ENCODE measurements at regions not wholly inside any gene's neighbourhood (a gene's known extent, or its start where the extent isn't known, plus 50 kb on each side); places are given as distances from the start of the nearest gene placed in this dataset.

DNA sequence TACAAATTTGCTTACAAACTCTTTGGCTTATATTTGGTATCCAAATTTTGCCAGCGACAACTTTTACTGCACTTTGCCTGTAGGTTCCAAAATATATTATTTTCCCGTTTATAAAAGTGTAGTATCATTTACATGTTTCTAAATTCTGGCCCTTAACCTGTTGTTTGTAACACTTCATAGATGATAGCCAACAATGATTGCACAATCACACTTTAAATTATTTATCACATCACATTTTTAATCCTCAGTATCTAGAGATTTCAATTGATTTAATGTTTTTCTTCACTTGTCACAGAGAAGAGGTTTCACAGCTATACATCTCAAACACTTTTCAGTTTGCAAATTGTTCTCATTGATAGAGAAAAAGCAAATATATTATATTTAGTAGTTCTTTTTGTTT lies 1151.2 kb upstream of the EYS start:
- H3K9me3 ChIP-seq: no peaks in the 10 kb centered on the region
- H3K4me1 ChIP-seq: no peaks in the 10 kb centered on the region
- TF ChIP-seq EP300 (IDR thresholded peaks at IDR 0.05; ENCODE audit: low read depth): no peak
- TF ChIP-seq, protein P1, sequence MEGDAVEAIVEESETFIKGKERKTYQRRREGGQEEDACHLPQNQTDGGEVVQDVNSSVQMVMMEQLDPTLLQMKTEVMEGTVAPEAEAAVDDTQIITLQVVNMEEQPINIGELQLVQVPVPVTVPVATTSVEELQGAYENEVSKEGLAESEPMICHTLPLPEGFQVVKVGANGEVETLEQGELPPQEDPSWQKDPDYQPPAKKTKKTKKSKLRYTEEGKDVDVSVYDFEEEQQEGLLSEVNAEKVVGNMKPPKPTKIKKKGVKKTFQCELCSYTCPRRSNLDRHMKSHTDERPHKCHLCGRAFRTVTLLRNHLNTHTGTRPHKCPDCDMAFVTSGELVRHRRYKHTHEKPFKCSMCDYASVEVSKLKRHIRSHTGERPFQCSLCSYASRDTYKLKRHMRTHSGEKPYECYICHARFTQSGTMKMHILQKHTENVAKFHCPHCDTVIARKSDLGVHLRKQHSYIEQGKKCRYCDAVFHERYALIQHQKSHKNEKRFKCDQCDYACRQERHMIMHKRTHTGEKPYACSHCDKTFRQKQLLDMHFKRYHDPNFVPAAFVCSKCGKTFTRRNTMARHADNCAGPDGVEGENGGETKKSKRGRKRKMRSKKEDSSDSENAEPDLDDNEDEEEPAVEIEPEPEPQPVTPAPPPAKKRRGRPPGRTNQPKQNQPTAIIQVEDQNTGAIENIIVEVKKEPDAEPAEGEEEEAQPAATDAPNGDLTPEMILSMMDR (IDR thresholded peaks at IDR 0.05): no peak
- no peak for TF ChIP-seq POLR2AphosphoS5 (IDR thresholded peaks at IDR 0.05)
- no peak for TF ChIP-seq POLR2A (IDR thresholded peaks at IDR 0.05)
- no peaks in the 10 kb centered on the region for H3K27me3 ChIP-seq
- no peak overlapping the region for H3K4me3 ChIP-seq
- no peak for DNase-seq
- WGBS, 2 donors (ENCODE audit: low coverage in 1 of 2): 67 to 75% methylated on average over 2 of the region's 2 CpGs
- in situ Hi-C loops (cut with MboI; ENCODE audit: low pct_ligation_motif_present in 1 of 4, low pct_unique_long_range_greater_than_20kb in 1 of 4, low sequenced_read_pairs in 3 of 4) (no loop called here), intact Hi-C loops (cut with DNase I; ENCODE audit: low total_unique reads) (no loop called here)
- no peaks in the 10 kb centered on the region for H3K36me3 ChIP-seq
- no peak overlapping the region for H3K27ac ChIP-seq

DNA sequence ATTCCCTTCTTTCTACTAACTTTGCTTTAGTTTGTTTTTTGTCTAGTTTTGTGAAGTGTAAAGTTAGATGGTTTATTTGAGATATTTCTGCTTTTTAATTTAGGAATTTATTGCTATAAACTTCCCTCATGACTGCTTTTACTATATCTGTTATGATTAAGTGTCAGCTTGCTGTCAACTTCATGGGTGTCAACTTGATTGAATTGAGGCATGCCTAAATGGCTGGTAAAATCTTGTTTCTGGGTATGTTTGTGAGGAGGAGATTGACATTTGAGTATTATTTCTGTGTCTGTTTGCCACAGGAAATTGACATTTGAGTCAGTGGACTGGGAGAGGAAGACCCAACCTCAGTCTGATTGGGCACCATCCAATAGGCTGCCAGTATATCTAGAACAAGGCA lies 1147.0 kb upstream of the EYS start:
- intact Hi-C loops (cut with DNase I; ENCODE audit: low total_unique reads): no loop called here
- H3K36me3 ChIP-seq: no peaks in the 10 kb centered on the region

GRCh38 chr6:66851930-66852329 lies 1144.9 kb upstream of the EYS start:
- Histone ChIP-seq H3K36me3 (no peaks in the 10 kb centered on the region), H3K9me3 (no peaks in the 10 kb centered on the region), H3K27me3 (no peaks in the 10 kb centered on the region), H3K27ac (no peak overlapping the region), H3K4me1 (no peaks in the 10 kb centered on the region), H3K4me3 (no peak overlapping the region)
- intact Hi-C loops (cut with DNase I; ENCODE audit: low total_unique reads): no loop called here
- WGBS, 2 donors (ENCODE audit: low coverage in 1 of 2): 61 to 64% methylated on average over 3 of the region's 3 CpGs
- TF ChIP-seq EP300 (IDR thresholded peaks at IDR 0.05; ENCODE audit: low read depth) (no peak), POLR2AphosphoS5 (IDR thresholded peaks at IDR 0.05) (no peak), POLR2A (IDR thresholded peaks at IDR 0.05) (no peak)
- TF ChIP-seq, protein P1 (IDR thresholded peaks at IDR 0.05): no peak
- in situ Hi-C loops (cut with MboI; ENCODE audit: low pct_ligation_motif_present in 1 of 4, low pct_unique_long_range_greater_than_20kb in 1 of 4, low sequenced_read_pairs in 3 of 4): no loop called here
- no peak for DNase-seq

More for the DNA sequence above, 1147.0 kb upstream of the EYS start:
- TF ChIP-seq POLR2A (IDR thresholded peaks at IDR 0.05) (no peak), EP300 (IDR thresholded peaks at IDR 0.05; ENCODE audit: low read depth) (no peak), POLR2AphosphoS5 (IDR thresholded peaks at IDR 0.05) (no peak)
- no peak for DNase-seq
- Histone ChIP-seq H3K9me3 (no peaks in the 10 kb centered on the region), H3K4me3 (no peak overlapping the region), H3K27ac (no peak overlapping the region), H3K27me3 (no peaks in the 10 kb centered on the region), H3K4me1 (no peaks in the 10 kb centered on the region)
- in situ Hi-C loops (cut with MboI; ENCODE audit: low pct_ligation_motif_present in 1 of 4, low pct_unique_long_range_greater_than_20kb in 1 of 4, low sequenced_read_pairs in 3 of 4): no loop called here

GRCh38 chr6:66849843-66850242 lies 1142.8 kb upstream of the EYS start:
- TF ChIP-seq, protein P1 (IDR thresholded peaks at IDR 0.05): no peak
- TF ChIP-seq EP300 (IDR thresholded peaks at IDR 0.05; ENCODE audit: low read depth) (no peak), POLR2A (IDR thresholded peaks at IDR 0.05) (no peak), POLR2AphosphoS5 (IDR thresholded peaks at IDR 0.05) (no peak)
- no peaks in the 10 kb centered on the region for H3K36me3 ChIP-seq
- no peaks in the 10 kb centered on the region for H3K9me3 ChIP-seq
- H3K4me3 ChIP-seq: no peak overlapping the region
- intact Hi-C loops (cut with DNase I; ENCODE audit: low total_unique reads) (no loop called here), in situ Hi-C loops (cut with MboI; ENCODE audit: low pct_ligation_motif_present in 1 of 4, low pct_unique_long_range_greater_than_20kb in 1 of 4, low sequenced_read_pairs in 3 of 4) (no loop called here)
- H3K4me1 ChIP-seq: no peaks in the 10 kb centered on the region
- H3K27ac ChIP-seq: no peak overlapping the region
- DNase-seq: no peak
- H3K27me3 ChIP-seq: no peaks in the 10 kb centered on the region

GRCh38 chr6:66848244-66848953 lies 1141.4 kb upstream of the EYS start:
- DNase-seq: no peak
- Histone ChIP-seq H3K4me3 (no peak overlapping the region), H3K36me3 (no peaks in the 10 kb centered on the region), H3K9me3 (no peaks in the 10 kb centered on the region), H3K27me3 (no peaks in the 10 kb centered on the region), H3K4me1 (no peaks in the 10 kb centered on the region), H3K27ac (no peak overlapping the region)
- in situ Hi-C loops (cut with MboI; ENCODE audit: low pct_ligation_motif_present in 1 of 4, low pct_unique_long_range_greater_than_20kb in 1 of 4, low sequenced_read_pairs in 3 of 4): no loop called here
- WGBS, 2 donors (ENCODE audit: low coverage in 1 of 2): 62 to 75% methylated on average over 3 of the region's 3 CpGs
- TF ChIP-seq EP300 (IDR thresholded peaks at IDR 0.05; ENCODE audit: low read depth) (no peak), POLR2A (IDR thresholded peaks at IDR 0.05) (no peak), POLR2AphosphoS5 (IDR thresholded peaks at IDR 0.05) (no peak)
- TF ChIP-seq, protein P1 (IDR thresholded peaks at IDR 0.05): no peak
- intact Hi-C loops (cut with DNase I; ENCODE audit: low total_unique reads): no loop called here
